ENCODE measurements at regions not wholly inside any gene's neighbourhood (a gene's known extent, or its start where the extent isn't known, plus 50 kb on each side); places are given as distances from the start of the nearest gene placed in this dataset.

DNA sequence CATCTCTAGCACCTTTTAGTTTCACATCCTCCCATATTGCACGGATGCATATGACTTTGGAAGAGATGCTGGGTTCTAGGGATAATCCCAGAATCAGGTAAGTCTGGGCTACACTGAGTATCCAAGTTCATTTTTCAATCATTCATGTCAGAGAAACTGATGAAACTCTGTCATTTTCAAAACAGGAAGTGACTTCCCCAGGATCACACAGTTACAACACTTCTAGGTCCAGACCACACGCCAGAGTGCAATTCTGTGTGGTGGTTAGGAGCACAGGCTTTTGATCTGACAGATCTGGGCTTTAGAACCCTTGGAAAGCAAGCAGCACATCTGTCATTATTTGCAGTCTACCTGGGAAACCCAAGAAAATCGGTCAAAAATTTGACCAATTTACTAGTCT lies 52.1 kb upstream of the CDKN2AIP start:
- Histone ChIP-seq H3K36me3 (ENCODE audit: control insufficient read depth, insufficient read depth, low read length) (no peaks in the 10 kb centered on the region), H4K5ac (ENCODE audit: low read length) (peak overlapping the region; percentile 36), H3K4ac (ENCODE audit: low read depth, low read length) (no peak overlapping the region), H3K79me1 (ENCODE audit: low read length) (no peaks in the 10 kb centered on the region), H3K18ac (ENCODE audit: low read length) (no peak overlapping the region), H2AK5ac (ENCODE audit: low read length) (no peak overlapping the region), H3K4me3 (ENCODE audit: low read length) (no peak overlapping the region), H2BK15ac (replicated peaks; ENCODE audit: low read depth) (peak overlapping the region; percentile 9), H3K27me3 (ENCODE audit: insufficient read depth, low read length, poor library complexity) (no peaks in the 10 kb centered on the region), H2BK120ac (ENCODE audit: low read depth, low read length) (no peak overlapping the region), H3K9ac (ENCODE audit: low read length) (no peak overlapping the region), H3K23ac (ENCODE audit: low read length) (no peak overlapping the region), H2BK5ac (ENCODE audit: low read length) (peak overlapping the region; percentile 19), H3K56ac (ENCODE audit: low read length) (no peak overlapping the region), H4K8ac (ENCODE audit: low read depth, low read length) (no peak overlapping the region), H3K4me1 (ENCODE audit: control insufficient read depth, low read depth, low read length) (peaks cover 5% of the 10 kb centered on the region), H3K4me2 (ENCODE audit: low read length) (no peak overlapping the region), H3K79me2 (ENCODE audit: control insufficient read depth, insufficient read depth, low read length) (no peaks in the 10 kb centered on the region), H3K27ac (ENCODE audit: low read depth, low read length) (no peak overlapping the region)
- no CpG with 5 or more reads among the region's 3 CpGs for WGBS (ENCODE audit: extremely low coverage, insufficient coverage, low lambda C conversion rate)
- DNase-seq: no peak

GRCh38 chr4:183393446-183393845 lies 51.0 kb upstream of the CDKN2AIP start:
- Histone ChIP-seq H3K27ac (ENCODE audit: low read depth, low read length) (no peak overlapping the region), H3K27me3 (ENCODE audit: insufficient read depth, low read length, poor library complexity) (no peaks in the 10 kb centered on the region), H2BK15ac (replicated peaks; ENCODE audit: low read depth) (no peak overlapping the region), H3K4me3 (ENCODE audit: low read length) (no peak overlapping the region), H3K79me2 (ENCODE audit: control insufficient read depth, insufficient read depth, low read length) (no peaks in the 10 kb centered on the region), H3K79me1 (ENCODE audit: low read length) (no peaks in the 10 kb centered on the region), H4K8ac (ENCODE audit: low read depth, low read length) (no peak overlapping the region), H3K4me1 (ENCODE audit: control insufficient read depth, low read depth, low read length) (peaks cover 5% of the 10 kb centered on the region), H2BK5ac (ENCODE audit: low read length) (no peak overlapping the region), H3K18ac (ENCODE audit: low read length) (no peak overlapping the region), H3K56ac (ENCODE audit: low read length) (no peak overlapping the region), H3K4ac (ENCODE audit: low read depth, low read length) (no peak overlapping the region), H3K4me2 (ENCODE audit: low read length) (no peak overlapping the region), H3K36me3 (ENCODE audit: control insufficient read depth, insufficient read depth, low read length) (no peaks in the 10 kb centered on the region), H2BK120ac (ENCODE audit: low read depth, low read length) (no peak overlapping the region), H3K23ac (ENCODE audit: low read length) (no peak overlapping the region), H2AK5ac (ENCODE audit: low read length) (no peak overlapping the region), H4K5ac (ENCODE audit: low read length) (no peak overlapping the region), H3K9ac (ENCODE audit: low read length) (no peak overlapping the region)
- DNase-seq: no peak
- WGBS (ENCODE audit: extremely low coverage, insufficient coverage, low lambda C conversion rate): no CpG with 5 or more reads among the region's 5 CpGs

DNA sequence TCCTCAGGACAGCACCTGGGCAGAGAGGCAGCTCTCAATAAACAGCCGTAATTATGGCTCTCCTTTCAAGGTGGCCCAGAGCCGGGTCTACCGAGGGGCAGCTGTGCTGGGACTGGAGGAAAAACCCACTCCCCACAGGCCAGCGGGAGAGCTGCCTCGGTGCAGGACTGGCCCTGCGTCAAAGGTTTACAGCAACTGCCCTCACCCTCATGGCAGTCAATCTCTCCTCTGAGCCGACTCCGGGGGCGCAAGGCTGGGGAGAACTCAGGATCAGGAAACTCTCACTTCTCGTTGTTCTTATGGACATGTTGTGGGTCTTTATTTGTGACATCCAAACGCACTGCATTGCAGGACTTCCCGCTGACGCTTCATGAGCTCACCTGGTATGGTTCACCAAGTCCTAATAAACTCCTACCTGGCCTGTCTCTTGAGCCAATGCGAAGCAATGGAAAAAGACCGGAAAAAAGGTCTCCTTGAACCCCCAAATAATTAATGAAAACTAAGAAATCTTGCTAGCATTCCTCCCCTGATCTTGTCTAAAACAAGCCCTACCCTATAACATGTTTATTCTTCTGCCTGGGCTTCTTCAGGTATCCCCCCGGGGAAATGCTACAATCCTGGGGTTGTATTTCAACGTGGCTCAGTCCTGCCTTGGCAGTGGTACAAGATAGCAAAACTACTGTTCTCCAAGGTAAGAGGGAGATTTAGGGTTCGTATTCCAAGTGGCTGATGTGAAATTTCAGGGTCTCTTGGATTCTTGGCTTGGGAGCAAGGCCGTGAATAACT lies 50.1 kb upstream of the CDKN2AIP start:
- H4K5ac ChIP-seq (ENCODE audit: low read length): no peak overlapping the region
- no peak for DNase-seq
- no peak overlapping the region for H4K8ac ChIP-seq (ENCODE audit: low read depth, low read length)
- no peaks in the 10 kb centered on the region for H3K27me3 ChIP-seq (ENCODE audit: insufficient read depth, low read length, poor library complexity)
- H3K4ac ChIP-seq (ENCODE audit: low read depth, low read length): no peak overlapping the region
- H2AK5ac ChIP-seq (ENCODE audit: low read length): no peak overlapping the region
- peaks cover 5% of the 10 kb centered on the region for H3K4me1 ChIP-seq (ENCODE audit: control insufficient read depth, low read depth, low read length)
- H3K23ac ChIP-seq (ENCODE audit: low read length): no peak overlapping the region
- no peaks in the 10 kb centered on the region for H3K36me3 ChIP-seq (ENCODE audit: control insufficient read depth, insufficient read depth, low read length)
- no peak overlapping the region for H3K27ac ChIP-seq (ENCODE audit: low read depth, low read length)
- no peaks in the 10 kb centered on the region for H3K79me2 ChIP-seq (ENCODE audit: control insufficient read depth, insufficient read depth, low read length)
- no peak overlapping the region for H3K18ac ChIP-seq (ENCODE audit: low read length)
- no peak overlapping the region for H3K4me2 ChIP-seq (ENCODE audit: low read length)
- no peak overlapping the region for H2BK120ac ChIP-seq (ENCODE audit: low read depth, low read length)
- H3K4me3 ChIP-seq (ENCODE audit: low read length): no peak overlapping the region
- no CpG with 5 or more reads among the region's 19 CpGs for WGBS (ENCODE audit: extremely low coverage, insufficient coverage, low lambda C conversion rate)
- H3K56ac ChIP-seq (ENCODE audit: low read length): no peak overlapping the region
- no peaks in the 10 kb centered on the region for H3K79me1 ChIP-seq (ENCODE audit: low read length)
- H3K9ac ChIP-seq (ENCODE audit: low read length): no peak overlapping the region
- H2BK15ac ChIP-seq (replicated peaks; ENCODE audit: low read depth): peak overlapping the region; percentile 0
- H2BK5ac ChIP-seq (ENCODE audit: low read length): no peak overlapping the region
